ENCODE measurements at regions not wholly inside any gene's neighbourhood (a gene's known extent, or its start where the extent isn't known, plus 50 kb on each side); places are given as distances from the start of the nearest gene placed in this dataset.

GRCh38 chr13:107803822-107804495, 411.4 kb downstream of the LIG4 start:
- no peak for TF ChIP-seq NR2C2 (CRISPR knock-in tag; IDR thresholded peaks at IDR 0.05)
- TF ChIP-seq CTCF (IDR thresholded peaks at IDR 0.05) = no peak
- TF ChIP-seq E2F4 (CRISPR knock-in tag; IDR thresholded peaks at IDR 0.05; ENCODE audit: borderline replicate concordance, low read depth) = no peak
- no peak for TF ChIP-seq ETV6 (CRISPR knock-in tag; IDR thresholded peaks at IDR 0.05)
- TF ChIP-seq ELF4 (CRISPR knock-in tag; IDR thresholded peaks at IDR 0.05; ENCODE audit: low read depth) = no peak
